ENCODE measurements at regions not wholly inside any gene's neighbourhood (a gene's known extent, or its start where the extent isn't known, plus 50 kb on each side); places are given as distances from the start of the nearest gene placed in this dataset.
A peak's percentile ranks its signal among the peaks of the same experiment; 100 is the strongest.
"Not testable (repeated sequence)": the region's sequence is repeated elsewhere in the genome, so short reads cannot be mapped to it uniquely, and the experiment has no call there.

DNA sequence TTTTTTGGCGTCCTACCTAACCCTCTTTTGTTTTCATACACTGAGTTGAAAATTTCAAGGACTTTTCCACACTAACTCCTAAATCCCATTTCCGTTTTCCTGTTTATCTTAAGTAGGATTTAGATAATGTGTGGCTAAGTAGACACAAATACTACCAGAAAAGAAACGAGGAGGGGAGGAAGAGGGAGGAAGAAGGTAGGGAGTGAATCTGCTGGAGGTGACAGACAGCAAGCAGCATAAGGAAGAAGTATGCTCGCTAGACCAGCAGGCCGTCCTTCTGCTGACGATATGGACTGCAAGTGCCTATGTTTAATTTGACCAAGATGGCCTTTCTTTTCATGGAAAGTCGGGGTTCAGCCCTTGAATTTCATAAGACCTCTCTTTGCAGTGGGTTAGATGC, 256.9 kb upstream of the RAB4A start:
- DNase-seq: no peak

DNA sequence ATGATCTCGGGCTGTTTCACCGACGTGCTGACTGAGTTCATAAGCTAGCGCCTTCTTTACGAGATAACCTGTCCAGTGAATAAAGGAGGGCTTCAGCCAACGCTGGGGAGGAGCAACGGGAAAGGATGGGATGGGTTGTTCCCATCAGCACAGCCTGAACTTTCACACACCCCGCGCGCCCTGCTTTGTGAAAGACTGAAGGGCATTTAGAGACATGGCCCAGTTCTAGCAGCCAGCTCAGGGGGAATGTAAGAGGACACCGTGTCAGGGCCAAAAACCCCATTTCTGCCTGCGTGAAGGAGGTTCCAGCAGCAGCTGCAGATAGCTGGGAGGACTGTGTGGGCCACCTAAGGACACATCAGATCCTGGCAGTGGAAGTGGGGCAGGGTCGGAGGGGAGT, 255.1 kb upstream of the RAB4A start:
- DNase-seq: no peak

DNA sequence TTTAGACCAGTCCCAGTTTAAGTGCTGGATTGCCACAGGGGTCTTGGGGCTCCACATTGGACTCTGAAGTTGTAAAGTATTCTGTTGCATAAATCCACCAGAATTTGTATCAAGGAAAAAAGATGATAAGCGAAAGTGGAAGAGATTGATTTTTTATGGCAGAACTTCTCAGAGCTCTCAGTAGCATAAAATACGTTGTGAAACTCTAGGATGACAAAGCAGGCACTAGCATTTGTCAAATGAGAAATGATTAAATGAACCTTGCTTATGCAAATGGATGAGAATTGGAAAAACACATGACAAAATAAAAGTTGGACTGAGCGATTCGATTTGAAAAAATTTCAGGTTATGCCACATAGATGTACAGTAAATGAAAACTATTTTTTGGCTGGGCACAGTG, 253.8 kb upstream of the RAB4A start:
- no peak for DNase-seq

DNA sequence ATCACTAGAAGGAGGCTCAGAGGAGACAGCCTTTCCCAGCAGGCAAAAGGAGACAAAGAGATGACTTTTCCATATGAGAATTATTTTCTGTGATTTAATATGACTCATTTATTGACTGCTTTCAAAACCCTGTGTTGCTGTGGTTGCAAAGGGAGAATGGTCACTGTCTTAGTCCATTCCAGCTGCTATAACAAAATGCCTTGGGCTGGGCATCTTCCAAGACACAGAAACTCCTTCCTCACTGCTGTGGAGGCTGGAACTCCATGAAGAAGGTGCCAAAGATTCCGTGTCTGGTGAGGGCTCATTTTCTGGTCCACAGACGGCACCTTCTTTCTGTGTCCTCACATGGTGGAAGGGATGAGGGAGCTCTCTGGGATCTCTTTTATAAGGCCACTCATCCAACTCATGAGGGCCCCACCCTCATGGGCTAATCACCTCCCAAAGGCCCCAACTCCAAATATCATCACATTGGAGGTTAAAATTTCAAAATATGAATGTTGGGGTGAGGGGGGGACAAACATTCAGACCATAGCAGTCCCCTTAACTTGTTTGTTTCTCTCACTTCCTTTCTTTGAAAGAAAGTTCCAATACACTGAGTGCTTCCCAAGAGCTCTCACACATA, 252.1 kb upstream of the RAB4A start:
- DNase-seq: no peak

DNA sequence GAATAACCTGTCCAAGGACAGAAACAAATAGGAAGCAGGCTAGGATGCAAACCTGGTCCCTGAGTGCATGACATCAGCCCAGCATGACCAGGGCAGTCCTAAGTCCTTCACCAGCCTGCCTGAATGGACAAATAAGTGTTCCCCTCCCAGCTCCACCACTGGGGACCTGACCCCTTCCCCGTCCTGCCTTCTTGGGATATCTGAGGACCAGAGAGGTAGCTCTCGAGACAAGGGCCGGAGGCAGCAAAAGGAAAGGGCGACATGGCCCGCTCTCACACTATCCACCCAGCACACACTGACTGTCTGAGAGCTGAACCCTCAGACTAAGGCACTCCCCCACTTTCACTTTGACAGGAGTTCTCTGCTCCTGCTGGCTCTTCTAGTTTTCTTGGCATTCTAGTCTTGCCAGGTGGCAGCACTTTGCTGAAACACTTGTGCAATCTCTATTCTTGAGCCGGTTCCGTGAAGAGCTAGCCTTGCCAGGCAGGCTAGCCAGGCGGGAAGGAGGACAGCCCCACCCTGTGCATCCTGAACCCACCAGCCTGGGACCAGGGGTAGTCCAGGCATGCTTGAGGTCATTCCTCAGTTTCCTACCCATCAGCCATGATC, 251.1 kb upstream of the RAB4A start:
- DNase-seq: no peak

DNA sequence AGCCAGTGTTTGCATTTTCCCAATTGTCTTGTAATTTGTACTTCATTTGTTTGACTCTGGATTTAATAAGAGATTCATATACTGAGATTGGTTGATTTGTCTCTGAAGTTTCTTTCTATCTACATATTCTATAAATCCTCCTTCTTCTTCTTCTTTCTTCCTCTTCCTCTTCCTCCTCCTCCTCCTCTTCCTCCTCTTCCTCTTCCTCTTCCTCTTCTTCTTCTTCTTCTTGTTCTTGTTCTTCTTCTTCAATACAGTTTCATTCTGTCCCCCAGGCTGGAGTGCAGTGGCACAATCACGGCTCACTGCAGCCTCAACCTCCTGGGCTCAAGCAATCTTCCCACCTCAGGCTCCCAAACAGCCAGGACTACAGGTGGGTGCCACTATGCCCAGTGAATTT, 249.9 kb upstream of the RAB4A start:
- DNase-seq: not testable (repeated sequence)

DNA sequence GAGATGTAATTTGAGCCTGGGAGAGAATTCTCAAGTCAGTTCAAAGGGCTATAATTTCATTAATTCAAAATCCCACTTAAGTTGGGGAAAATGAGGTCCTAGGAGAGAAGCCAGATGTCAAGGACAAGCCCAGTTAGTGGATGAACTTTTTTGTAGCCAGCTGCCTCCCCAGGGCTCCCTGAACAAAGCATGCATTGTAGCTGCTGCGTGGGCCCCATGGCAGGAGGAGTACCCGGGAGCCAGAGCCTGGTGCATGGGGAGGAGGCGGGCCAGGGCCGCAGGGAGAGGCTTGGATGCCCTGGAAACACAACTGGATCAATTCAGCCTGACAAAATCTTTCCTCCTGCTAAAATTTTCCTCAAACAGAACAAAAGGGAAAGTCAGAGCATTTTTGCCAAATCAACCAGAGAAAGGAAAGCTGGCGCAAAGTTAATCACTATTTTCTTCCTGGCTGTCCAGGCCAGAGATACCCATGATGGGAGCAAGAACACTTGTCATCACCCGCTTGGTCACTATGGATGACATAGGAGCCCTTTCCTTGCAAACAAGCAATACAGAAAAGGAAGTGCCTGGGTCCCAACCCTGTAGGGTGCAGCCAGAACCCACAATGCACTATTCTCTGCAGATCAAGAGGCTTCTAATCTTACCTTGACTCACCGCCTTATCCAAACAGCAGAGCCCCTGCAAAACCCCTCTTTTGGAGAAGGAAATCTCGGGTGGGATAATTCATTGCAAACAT, 248.1 kb upstream of the RAB4A start:
- DNase-seq: no peak

DNA sequence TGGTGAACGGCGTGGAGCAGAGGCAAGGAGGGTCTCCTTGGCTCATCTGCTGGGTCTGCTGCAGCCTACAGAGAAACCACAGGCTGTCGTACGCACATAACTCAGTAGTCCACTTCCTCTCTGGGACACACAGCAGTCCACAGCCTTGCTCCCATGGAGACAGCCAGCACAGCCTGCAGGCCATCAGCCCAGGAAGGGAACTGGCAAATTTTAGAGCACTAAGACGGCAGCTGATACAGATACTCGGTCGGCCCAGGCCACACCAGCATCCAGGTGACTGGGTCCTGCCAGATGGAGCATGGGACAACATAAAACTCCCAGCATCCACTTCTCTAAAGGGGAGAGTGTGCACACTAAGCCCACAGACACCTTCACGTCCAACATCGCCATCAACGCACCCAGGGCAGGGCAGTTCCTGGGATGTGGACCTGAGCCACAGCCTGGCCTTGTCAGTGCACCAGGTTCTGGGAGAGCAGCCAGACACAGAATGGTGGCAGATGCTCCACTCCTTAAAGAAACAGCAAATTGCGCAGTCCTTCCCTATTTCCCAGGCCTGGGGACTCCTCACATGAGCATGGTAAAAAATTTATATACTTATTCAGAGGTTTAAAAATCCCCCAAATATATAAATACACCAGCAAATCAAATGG, 247.1 kb upstream of the RAB4A start:
- DNase-seq: no peak

DNA sequence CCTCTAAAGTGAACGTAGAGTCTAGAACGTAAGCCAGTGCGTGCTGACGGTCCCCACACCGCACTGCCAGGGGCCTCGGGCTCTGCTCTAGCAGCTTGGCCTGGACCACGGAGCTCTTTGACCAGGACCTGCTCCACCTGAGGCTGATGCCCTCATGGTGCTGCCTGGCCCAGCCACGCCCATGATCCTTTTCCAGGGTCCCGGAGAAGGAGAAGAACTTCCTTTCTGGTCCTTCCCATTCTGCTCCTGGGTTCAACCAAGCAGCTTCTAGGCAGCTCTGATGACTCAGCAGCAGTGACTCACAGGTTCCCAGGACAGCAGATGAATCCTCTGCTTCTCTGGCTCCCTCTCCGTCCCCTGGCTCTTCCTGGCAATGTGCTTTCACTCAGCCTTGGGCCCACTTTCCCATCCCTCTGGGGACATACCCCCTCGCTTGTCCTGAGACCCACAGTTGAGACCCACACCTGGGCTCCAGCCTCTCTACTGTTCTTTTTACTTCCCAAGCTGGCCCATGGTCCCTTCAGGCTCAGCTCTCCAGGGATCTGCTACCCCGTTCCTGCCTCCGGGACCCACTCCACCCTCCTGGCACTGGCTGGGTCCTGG, 246.3 kb upstream of the RAB4A start:
- no peak for DNase-seq

DNA sequence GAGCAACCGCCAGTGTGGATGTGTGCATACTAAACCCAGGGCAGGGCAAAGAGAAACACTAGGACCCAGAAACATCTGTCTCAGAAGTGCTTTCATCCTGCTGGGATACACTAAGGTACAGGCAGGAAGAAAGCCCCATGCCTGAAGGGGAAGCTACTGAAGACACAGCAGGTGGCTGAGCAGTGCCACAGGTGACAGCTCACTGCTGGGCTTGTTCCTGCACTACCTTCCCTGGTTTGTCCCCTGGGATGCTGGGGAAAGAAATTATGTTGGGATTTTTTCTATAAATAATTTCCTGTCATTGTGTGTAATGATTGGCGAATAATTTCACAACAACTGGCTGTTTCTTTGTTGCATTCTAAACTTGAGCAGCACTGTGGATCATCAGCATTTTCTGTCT, 245.3 kb upstream of the RAB4A start:
- DNase-seq: no peak

DNA sequence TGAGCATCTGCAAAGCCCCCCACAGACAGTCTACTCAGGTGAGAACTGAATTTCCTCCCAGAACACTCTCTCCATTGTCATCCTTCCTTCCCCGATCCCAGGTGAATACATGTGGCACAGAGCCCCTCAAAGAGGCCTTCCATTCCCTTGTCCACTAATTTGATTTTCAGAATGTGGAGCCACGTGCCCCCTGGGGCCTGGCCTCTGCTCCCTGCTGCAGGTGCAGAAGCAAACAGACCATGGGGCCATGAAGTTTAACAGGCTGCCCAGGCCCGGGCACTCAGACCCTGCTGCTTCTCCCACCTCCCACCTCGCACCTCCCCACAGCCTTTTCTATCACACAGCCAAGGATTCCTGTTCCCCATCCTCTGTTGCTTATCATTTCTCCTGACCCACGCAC, 243.8 kb upstream of the RAB4A start:
- DNase-seq: no peak

DNA sequence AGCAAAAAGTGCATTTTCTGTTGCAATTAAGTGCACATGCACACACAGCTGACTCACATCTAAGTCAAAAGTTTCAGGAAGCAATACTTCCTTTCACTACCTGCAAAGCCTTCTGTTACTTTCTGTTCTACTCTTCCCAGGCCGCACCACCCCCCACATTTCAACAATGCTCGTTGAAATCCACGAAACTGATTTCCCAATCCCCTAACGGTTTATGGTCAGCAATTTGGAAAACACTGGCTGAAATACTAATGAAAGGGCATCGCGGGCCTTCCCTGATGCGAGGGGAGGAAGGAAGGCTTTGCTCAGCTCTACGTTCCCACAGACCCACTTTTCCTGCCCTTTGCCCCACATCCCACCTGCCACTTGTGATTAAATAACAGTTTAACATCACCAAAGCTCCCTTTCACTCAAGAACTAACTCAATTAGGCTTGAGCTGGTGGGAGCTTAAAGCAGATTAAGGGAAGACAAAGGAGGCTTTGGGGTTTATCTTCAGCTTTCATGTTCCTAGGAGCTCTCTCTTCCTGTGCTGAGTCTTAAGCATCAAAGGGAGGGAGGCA, 243.2 kb upstream of the RAB4A start:
- no peak for DNase-seq

DNA sequence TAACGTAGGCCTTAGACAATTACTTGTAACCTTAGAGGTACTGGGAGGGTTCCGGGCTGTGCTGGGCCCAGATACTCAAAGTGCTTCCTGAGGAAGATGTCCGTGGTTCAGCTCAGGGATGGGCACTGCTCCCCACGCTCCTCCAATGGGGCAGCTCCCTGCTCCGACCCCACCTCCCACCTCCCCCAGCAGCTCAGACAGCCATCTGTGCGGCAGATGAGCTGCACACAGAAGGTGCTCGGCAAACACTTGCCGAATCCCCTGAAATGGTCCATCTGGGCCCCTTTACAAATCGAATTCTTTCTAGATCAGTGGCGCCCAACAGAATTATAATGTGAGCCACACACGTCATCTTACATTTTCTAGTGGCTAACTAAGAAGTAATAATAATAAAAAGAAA, 242.4 kb upstream of the RAB4A start:
- no peak for DNase-seq

DNA sequence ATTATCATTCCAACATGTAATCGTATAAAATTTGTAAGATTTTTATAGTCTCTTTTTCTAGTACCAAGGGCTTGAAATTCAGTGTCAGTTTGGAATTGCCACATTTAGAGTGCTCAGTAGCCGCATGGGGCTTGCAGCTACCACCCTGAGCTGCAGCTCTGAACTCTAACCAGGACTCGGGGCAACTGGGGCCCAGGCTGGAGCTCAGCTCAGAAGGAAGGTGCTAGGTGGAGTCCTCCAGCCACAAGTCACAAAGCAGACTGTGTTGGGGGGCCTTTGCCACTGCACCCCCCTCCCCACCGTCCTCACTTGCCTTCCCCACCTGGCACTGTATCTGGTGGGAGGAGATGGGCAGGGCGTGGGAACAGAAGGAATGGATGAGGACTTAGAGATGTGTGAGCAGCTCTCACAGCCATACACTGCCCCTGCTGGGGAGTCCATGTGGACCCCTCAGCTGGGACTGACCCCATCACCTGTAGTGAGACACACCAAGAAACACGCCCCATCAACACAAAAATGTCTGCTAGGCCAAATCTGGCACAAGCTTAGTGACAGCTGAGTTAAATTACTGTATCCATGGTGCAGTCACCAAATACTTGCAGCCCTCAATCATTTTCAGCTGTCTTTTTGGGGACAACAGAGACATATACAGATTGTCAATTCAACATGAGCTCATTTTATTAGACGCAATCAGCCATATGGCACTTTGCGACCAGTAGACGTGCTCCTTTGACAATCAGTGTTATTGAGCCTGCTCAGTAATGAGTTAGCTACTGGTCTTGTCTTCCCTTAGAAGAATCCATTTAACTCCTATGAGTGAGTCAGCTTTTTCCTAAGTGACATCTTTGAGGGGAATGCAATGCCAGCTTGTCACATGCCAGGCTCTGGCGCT, 241.7 kb upstream of the RAB4A start:
- DNase-seq: no peak

DNA sequence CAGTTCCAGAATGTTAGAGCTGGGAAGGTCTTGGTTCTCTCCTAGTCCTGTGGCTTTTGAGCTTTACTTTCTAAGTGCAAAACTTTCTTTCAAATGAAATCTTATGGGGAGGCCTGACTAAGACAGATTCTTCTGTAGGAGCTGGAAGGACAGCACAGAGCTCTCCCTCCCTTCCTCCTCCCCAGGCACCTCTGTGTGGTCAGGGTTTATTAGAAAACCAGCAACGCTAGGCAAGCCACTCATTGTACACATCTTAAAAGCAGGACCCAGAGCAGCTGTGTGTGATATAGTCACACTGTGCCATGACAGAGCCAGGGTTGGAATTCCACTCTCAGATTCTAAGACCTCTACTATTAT, 241.1 kb upstream of the RAB4A start:
- no peak for DNase-seq

DNA sequence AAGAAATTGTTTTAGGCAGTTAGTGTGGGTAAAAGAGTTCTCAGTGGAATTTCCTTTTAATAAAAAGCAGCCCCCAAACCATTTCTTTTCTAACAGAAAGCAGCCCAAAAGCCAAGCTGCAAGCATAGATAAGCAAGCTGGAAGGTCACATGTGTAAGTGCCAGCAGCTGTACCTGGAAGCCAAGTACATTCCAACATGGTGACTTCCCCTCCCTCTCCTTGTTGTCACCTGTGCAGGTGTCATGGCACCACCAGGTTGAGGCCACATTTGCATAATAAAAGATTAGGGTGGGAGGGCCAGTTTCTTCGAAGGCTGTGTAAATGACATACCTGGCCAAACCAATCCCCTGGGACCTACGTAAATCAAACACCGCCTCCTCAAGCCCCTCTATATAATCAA, 240.3 kb upstream of the RAB4A start:
- no peak for DNase-seq

DNA sequence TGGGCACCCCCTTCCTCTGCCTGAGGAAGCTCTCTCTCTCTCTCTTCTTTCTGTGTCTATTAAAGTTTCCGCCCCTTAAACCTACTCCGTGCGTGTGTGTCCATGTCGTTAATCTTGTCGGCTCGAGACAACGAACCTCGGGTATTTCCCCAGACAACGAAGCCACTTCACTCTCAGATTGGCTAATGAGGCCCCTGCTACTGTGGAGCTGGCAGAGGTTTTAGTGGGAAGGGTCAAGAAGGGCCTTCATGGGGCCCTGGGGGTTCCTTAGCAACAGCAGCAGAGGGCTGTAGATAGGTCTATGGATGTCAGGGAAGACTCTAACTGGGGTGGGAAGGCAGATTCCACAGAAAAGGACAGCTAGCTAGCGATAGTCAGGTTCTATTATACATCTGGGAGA, 239.8 kb upstream of the RAB4A start:
- DNase-seq: no peak

DNA sequence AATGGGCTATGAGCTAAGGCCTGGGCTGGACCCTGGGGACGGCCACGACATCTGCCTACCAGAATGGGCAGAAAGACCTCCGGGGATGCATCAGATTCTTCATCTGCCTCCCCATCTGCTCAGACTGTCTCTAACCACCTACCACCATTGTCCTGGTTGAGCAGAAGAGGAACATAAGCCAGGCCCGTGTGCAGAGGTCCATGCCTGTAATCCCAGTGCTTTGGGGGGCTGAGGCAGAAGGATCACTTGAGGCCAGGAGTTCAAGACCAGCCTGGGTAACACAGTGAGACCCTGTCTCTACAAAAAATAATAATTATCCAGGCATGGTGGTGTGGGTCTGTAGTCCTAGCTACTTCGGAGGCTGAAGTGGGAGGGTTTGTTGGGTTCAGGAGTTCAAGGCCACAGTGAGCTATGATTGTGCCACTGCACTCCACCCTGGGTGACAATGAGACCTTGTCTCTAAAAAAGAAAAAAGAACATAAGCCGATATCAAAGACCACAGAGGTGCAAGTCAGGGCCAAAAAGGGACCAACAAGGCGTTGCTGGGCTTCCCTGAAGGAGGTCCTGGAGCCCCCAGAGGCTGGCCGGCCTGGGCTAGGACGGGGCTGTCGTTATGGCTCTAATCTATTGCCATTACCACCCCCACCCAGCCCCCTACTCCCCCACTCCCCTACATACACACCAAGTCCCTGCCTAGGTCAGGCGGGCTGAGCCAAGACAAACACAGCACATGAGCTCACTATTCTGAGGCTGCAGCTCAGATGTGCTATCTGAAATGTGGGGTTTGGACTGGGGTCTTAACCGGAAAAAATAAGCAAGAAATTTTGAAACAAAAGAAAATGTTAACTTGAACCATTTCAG, 239.2 kb upstream of the RAB4A start:
- no peak for DNase-seq

DNA sequence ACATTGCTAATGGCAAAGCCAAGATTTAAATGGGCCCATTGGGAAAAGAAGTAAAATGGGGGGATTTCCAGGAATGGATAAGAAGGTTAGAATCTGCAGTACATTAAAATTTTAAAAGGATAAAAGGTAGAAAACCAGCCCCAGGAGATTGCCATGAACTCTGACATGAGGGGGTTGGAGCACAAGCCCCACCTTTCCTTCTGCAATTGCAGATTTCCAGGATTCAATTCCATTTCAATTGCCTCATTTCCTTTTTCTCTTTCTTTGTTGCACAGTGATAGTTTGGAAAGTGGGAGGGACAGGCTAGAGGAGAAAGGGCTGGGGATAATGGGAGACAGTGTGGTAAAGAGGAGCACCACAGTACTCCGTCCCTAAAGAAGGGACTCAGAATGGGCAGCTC, 238.5 kb upstream of the RAB4A start:
- peak; percentile 62 for DNase-seq

DNA sequence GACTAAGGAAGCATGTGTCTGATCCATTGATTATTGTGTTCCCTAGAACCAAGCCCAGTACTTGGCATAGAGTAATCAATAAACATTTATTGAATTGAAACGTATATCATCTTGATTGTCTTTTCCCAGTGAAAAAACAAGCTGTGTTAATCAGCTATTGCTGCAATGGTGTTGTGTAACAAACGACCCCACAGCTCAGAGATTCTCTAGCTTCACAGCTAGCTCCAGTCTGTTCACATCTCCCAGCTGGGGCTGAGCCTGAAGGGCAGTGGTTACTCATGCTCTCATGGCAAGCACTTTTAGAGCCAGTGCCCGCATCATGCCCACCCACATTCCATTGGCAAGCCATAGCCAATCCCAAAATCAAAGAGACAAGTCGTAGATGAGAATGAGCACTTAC, 237.4 kb upstream of the RAB4A start:
- no peak for DNase-seq

DNA sequence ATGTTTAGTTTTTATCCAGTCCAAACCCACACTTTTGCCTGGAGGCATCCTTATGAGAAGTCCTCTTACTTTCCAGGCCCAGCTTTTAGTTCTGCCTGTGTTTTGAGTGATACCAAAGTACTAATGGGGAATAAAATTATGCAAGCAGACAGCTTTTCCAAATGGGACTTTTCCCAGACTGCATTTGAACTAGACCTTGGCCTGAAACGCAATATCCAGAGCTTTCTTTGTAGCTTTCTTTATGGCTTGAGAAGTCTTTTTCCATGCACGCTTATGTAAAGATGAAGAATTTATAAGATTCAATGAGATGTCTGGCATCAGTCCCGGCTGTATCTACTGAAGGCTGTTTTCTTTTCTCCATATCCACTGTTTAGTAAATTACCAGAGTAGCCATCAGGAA, 236.6 kb upstream of the RAB4A start:
- peak; percentile 89 for DNase-seq
